ENCODE measurements at regions not wholly inside any gene's neighbourhood (a gene's known extent, or its start where the extent isn't known, plus 50 kb on each side); places are given as distances from the start of the nearest gene placed in this dataset.

- Histone ChIP-seq H3K4me1 (ENCODE audit: low read length) (no peaks in the 10 kb centered on the region), H3K4me3 (ENCODE audit: low read length) (no peak overlapping the region), H3K79me2 (ENCODE audit: low read length) (no peaks in the 10 kb centered on the region), H3K27me3 (ENCODE audit: low read depth, low read length) (no peaks in the 10 kb centered on the region), H3K27ac (ENCODE audit: low read length) (no peak overlapping the region), H3K9ac (ENCODE audit: low read length) (no peak overlapping the region), H4K20me1 (ENCODE audit: insufficient read depth, low read length) (no peaks in the 10 kb centered on the region), H3K36me3 (replicated peaks; ENCODE audit: low read depth, low read length) (no peaks in the 10 kb centered on the region), H3K9me3 (ENCODE audit: insufficient read depth, low read length) (no peaks in the 10 kb centered on the region), H3K4me2 (ENCODE audit: low read length) (no peak overlapping the region), H2AFZ (ENCODE audit: low read depth, low read length) (no peak overlapping the region)
- TF ChIP-seq EZH2phosphoT487 (IDR thresholded peaks at IDR 0.05; ENCODE audit: low read depth) = no peak
- TF ChIP-seq CTCF (IDR thresholded peaks at IDR 0.05; ENCODE audit: low read depth, low read length) = no peak
These were observed 298.8 kb upstream of the IRX4 start for GRCh38 chr5:2181557-2181956.

DNA sequence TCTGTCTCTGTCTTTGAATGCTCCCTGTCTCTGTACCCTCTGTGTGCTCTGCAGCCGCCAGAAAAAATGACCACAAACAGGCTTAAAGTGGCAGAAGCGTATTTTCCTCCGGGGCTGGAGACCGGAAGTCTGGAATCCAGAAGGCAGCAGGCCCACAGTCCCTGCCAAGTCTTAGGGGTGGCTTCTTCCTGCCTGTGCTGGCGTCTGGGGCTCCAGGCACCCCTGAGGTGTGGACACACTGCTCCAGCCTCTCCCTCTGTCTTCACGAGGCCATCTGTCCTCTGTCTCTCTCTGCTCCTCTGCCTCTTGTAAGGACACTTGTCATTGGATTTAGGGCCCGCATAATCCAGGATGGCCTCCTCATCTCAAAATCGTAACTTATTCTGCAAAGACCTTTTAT lies 298.4 kb upstream of the IRX4 start:
- no peaks in the 10 kb centered on the region for H3K27me3 ChIP-seq (ENCODE audit: low read depth, low read length)
- TF ChIP-seq CTCF (IDR thresholded peaks at IDR 0.05; ENCODE audit: low read depth, low read length) (no peak), EZH2phosphoT487 (IDR thresholded peaks at IDR 0.05; ENCODE audit: low read depth) (no peak)
- H3K4me2 ChIP-seq (ENCODE audit: low read length) = no peak overlapping the region
- no peaks in the 10 kb centered on the region for H3K36me3 ChIP-seq (replicated peaks; ENCODE audit: low read depth, low read length)
- H3K4me1 ChIP-seq (ENCODE audit: low read length) = no peaks in the 10 kb centered on the region
- no peaks in the 10 kb centered on the region for H3K9me3 ChIP-seq (ENCODE audit: insufficient read depth, low read length)
- no peaks in the 10 kb centered on the region for H3K79me2 ChIP-seq (ENCODE audit: low read length)
- H2AFZ ChIP-seq (ENCODE audit: low read depth, low read length) = no peak overlapping the region
- H3K27ac ChIP-seq (ENCODE audit: low read length) = no peak overlapping the region
- H4K20me1 ChIP-seq (ENCODE audit: insufficient read depth, low read length) = no peaks in the 10 kb centered on the region
- H3K4me3 ChIP-seq (ENCODE audit: low read length) = no peak overlapping the region
- H3K9ac ChIP-seq (ENCODE audit: low read length) = no peak overlapping the region

- Histone ChIP-seq H3K4me3 (ENCODE audit: low read length) (no peak overlapping the region), H3K4me1 (ENCODE audit: low read length) (no peaks in the 10 kb centered on the region), H3K27me3 (ENCODE audit: low read depth, low read length) (no peaks in the 10 kb centered on the region), H2AFZ (ENCODE audit: low read depth, low read length) (no peak overlapping the region), H3K27ac (ENCODE audit: low read length) (no peak overlapping the region), H3K79me2 (ENCODE audit: low read length) (no peaks in the 10 kb centered on the region), H3K9ac (ENCODE audit: low read length) (no peak overlapping the region), H3K4me2 (ENCODE audit: low read length) (no peak overlapping the region), H4K20me1 (ENCODE audit: insufficient read depth, low read length) (no peaks in the 10 kb centered on the region), H3K36me3 (replicated peaks; ENCODE audit: low read depth, low read length) (no peaks in the 10 kb centered on the region), H3K9me3 (ENCODE audit: insufficient read depth, low read length) (no peaks in the 10 kb centered on the region)
- TF ChIP-seq EZH2phosphoT487 (IDR thresholded peaks at IDR 0.05; ENCODE audit: low read depth) (no peak), CTCF (IDR thresholded peaks at IDR 0.05; ENCODE audit: low read depth, low read length) (no peak)
These were observed 297.7 kb upstream of the IRX4 start for GRCh38 chr5:2180456-2180855.

- H3K4me1 ChIP-seq (ENCODE audit: low read length) = no peaks in the 10 kb centered on the region
- no peak for TF ChIP-seq EZH2phosphoT487 (IDR thresholded peaks at IDR 0.05; ENCODE audit: low read depth)
- no peak for TF ChIP-seq CTCF (IDR thresholded peaks at IDR 0.05; ENCODE audit: low read depth, low read length)
- no peaks in the 10 kb centered on the region for H3K27me3 ChIP-seq (ENCODE audit: low read depth, low read length)
These were observed 297.1 kb upstream of the IRX4 start for GRCh38 chr5:2179861-2180260.

More at GRCh38 chr5:2179861-2180260, 297.1 kb upstream of the IRX4 start:
- H2AFZ ChIP-seq (ENCODE audit: low read depth, low read length) = no peak overlapping the region
- H3K36me3 ChIP-seq (replicated peaks; ENCODE audit: low read depth, low read length) = no peaks in the 10 kb centered on the region
- no peaks in the 10 kb centered on the region for H3K79me2 ChIP-seq (ENCODE audit: low read length)
- no peak overlapping the region for H3K9ac ChIP-seq (ENCODE audit: low read length)
- no peak overlapping the region for H3K27ac ChIP-seq (ENCODE audit: low read length)
- no peak overlapping the region for H3K4me2 ChIP-seq (ENCODE audit: low read length)
- no peak overlapping the region for H3K4me3 ChIP-seq (ENCODE audit: low read length)
- H4K20me1 ChIP-seq (ENCODE audit: insufficient read depth, low read length) = no peaks in the 10 kb centered on the region
- no peaks in the 10 kb centered on the region for H3K9me3 ChIP-seq (ENCODE audit: insufficient read depth, low read length)

Measured in OCI-LY3 (cell line).